Activated T-cell treated with anti-CD3 and anti-CD28 coated beads, Interleukin-2, amount 50 U/mL, for 24 hours (primary cell): ENCODE measurements at regions not wholly inside any gene's neighbourhood (a gene's known extent, or its start where the extent isn't known, plus 50 kb on each side); places are given as distances from the start of the nearest gene placed in this dataset.
"Not testable (repeated sequence)": the region's sequence is repeated elsewhere in the genome, so short reads cannot be mapped to it uniquely, and the experiment has no call there.

Experiments
- DNase-seq: peaks from one replicate; pipeline ENCODE4 v3.0.0-alpha.2; 2020
- H3K27ac Mint-ChIP-seq: 2 replicates; pipeline ENCODE4 v1.8.0; 2020; ENCODE audit warnings: mild to moderate bottlenecking, mixed read lengths
- H3K27me3 Mint-ChIP-seq: 2 replicates; pipeline ENCODE4 v1.8.0; 2020; ENCODE audit warnings: mixed read lengths
- H3K36me3 Mint-ChIP-seq: 2 replicates; pipeline ENCODE4 v1.8.0; 2020; ENCODE audit warnings: low read depth, mixed read lengths
- H3K4me1 Mint-ChIP-seq: 2 replicates; pipeline ENCODE4 v1.8.0; 2020; ENCODE audit warnings: low read depth, mixed read lengths
- H3K4me3 Mint-ChIP-seq: 2 replicates; pipeline ENCODE4 v1.8.0; 2020; ENCODE audit warnings: mild to moderate bottlenecking, moderate library complexity, mixed read lengths
- H3K9me3 Mint-ChIP-seq: 2 replicates; pipeline ENCODE4 v1.8.0; 2020; ENCODE audit warnings: mixed read lengths

DNA sequence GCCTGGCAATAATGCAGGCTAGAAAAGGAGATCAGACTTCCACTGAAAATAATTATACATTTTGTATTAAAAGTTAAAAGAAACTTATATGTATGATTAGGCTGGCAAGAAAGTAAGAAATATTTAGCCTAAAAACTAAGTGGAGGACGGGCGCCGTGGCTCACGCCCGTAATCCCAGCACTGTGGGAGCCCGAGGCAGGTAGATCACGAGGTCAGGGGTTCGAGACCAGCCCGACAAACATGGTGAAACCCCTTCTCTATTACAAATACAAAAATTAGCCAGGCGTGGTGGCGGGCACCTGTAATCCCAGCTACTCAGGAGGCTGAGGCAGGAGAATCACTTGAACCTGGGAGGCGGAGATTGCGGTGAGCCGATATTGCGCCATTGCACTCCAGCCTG lies 707.0 kb downstream of the C6orf118 start:
- H3K27ac Mint-ChIP-seq, H3K9me3 Mint-ChIP-seq, H3K4me1 Mint-ChIP-seq, DNase-seq, H3K27me3 Mint-ChIP-seq, H3K36me3 Mint-ChIP-seq, H3K4me3 Mint-ChIP-seq: not testable (repeated sequence)

DNA sequence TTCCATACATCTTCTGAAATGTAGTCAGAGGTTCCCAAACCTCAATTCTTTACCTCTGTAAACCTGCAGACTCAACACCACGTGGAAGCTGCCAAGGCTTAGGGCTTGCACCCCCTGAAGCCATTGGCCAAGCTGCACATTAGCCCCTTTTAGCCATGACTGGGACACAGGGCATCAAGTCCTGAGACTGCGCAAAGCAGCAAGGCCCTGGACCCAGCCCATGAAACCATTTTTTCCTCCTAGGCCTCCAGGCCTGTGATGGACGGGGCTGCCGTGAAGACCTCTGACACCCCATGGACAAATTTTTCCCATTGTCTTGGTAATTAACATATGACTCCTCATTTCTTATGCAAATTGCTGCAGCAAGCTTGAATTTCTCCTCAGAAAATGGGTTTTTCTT lies 727.8 kb downstream of the C6orf118 start:
- H3K9me3 Mint-ChIP-seq: peaks cover 13% of the 10 kb centered on the region
- no peak overlapping the region for H3K27ac Mint-ChIP-seq
- no peak for DNase-seq
- H3K36me3 Mint-ChIP-seq: no peaks in the 10 kb centered on the region
- H3K27me3 Mint-ChIP-seq: no peaks in the 10 kb centered on the region
- H3K4me1 Mint-ChIP-seq: no peaks in the 10 kb centered on the region
- no peak overlapping the region for H3K4me3 Mint-ChIP-seq

DNA sequence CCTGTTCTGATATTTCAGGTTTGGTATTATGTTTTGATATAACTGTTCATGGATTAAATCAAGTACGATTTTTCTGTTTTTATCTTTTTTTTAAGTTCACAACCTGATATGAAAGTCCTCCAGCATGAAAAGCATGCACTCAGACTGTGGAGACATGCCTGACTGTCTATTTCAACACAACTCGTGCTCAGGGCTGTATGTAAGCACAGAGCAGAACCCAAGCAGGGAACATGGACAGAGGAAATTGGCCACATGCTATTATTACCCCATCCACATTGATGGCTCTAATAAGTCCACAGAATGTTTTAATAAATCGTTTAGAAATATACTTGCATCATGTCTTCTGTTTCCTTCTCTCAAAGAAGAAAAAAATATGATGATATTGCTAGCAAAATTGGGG lies 730.4 kb downstream of the C6orf118 start:
- no peaks in the 10 kb centered on the region for H3K36me3 Mint-ChIP-seq
- DNase-seq: no peak
- H3K4me1 Mint-ChIP-seq: no peaks in the 10 kb centered on the region
- H3K27ac Mint-ChIP-seq: no peak overlapping the region
- no peak overlapping the region for H3K4me3 Mint-ChIP-seq
- H3K27me3 Mint-ChIP-seq: no peaks in the 10 kb centered on the region
- peaks cover 17% of the 10 kb centered on the region for H3K9me3 Mint-ChIP-seq

DNA sequence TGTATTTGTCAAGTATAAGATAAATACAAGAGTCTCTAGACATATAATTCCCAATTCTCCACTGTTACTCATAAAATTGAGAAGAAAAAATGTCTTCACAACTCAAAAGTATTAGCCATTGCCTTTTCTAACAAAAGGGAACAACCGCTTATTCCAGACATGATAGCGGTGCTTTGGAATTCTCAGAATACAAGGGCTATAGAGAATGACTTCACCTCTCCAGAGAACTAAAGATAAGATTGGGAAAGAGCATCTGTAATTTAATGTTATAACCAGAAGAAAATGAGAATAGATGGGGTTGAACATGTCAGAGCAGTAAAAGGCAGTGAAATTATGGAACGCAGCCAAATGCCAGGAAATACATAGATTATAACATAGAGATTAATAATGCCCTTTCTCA lies 730.8 kb downstream of the C6orf118 start:
- Mint-ChIP-seq H3K27me3 (no peaks in the 10 kb centered on the region), H3K4me3 (no peak overlapping the region), H3K36me3 (no peaks in the 10 kb centered on the region), H3K9me3 (peaks cover 21% of the 10 kb centered on the region), H3K4me1 (no peaks in the 10 kb centered on the region), H3K27ac (no peak overlapping the region)
- DNase-seq: no peak

DNA sequence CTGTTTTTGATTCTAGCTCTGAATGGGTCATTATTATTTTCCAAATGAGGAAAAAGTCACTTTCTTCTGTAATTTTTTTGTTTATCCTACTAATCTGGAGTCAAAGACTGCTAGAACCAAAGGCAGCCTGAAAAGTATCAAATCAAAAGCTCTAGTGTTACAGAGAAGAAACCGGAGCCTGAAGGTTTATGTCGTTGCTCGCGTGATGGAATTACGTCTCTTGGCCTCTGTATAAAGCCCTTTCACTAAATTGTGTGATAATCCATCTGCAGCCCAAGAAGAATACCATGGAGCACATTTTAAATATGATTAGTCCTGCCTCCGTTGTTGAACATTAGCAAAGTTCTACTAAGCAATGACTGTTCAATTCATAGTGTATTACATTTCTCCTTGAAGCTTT lies 738.6 kb downstream of the C6orf118 start:
- Mint-ChIP-seq H3K4me3 (no peak overlapping the region), H3K36me3 (no peaks in the 10 kb centered on the region), H3K27ac (no peak overlapping the region), H3K27me3 (no peaks in the 10 kb centered on the region), H3K9me3 (peaks cover 14% of the 10 kb centered on the region), H3K4me1 (no peaks in the 10 kb centered on the region)
- DNase-seq: no peak

DNA sequence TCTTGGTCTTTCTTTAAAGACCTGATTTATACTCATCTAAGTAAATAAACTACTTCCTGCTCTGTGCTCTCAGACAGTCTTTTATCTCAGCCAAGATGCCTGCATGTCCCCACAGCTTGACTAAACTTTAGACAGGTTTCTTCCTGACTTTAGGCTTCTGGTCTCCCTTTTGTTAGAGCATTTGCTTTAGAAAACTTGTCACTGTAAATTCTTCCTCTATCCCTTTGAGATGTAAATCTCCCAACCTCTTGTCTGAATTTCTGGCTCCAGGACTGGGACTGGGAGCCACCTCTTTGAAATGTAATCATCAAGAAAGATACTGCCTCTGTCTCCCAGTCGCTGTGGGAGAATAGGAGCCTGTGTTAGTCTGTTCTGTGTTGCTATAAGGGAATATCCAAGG lies 739.9 kb downstream of the C6orf118 start:
- H3K36me3 Mint-ChIP-seq: no peaks in the 10 kb centered on the region
- H3K27me3 Mint-ChIP-seq: no peaks in the 10 kb centered on the region
- H3K27ac Mint-ChIP-seq: no peak overlapping the region
- no peaks in the 10 kb centered on the region for H3K4me1 Mint-ChIP-seq
- no peak for DNase-seq
- peaks cover 10% of the 10 kb centered on the region for H3K9me3 Mint-ChIP-seq
- H3K4me3 Mint-ChIP-seq: no peak overlapping the region

DNA sequence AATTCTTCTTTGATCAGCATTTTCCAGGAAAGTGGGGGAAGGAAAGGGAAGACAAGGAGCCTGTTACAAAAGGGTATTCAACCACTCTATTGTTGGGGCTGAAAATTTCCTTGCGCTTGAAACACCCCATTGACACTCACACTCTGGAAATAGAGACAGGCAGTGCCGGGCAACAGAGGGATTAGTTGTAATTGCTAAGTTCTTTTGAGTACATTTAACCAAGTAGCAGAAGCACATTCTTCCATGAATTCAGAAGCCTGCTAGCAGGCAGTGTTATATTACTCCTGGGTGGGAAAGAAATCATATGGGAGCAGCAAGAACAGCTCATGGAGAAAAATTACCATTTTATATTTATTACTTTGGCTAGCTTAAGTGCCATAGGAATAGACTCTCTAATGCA lies 745.5 kb downstream of the C6orf118 start:
- no peak for DNase-seq
- Mint-ChIP-seq H3K9me3 (peaks cover 13% of the 10 kb centered on the region), H3K27ac (no peak overlapping the region), H3K4me1 (no peaks in the 10 kb centered on the region), H3K36me3 (no peaks in the 10 kb centered on the region), H3K27me3 (no peaks in the 10 kb centered on the region), H3K4me3 (no peak overlapping the region)

DNA sequence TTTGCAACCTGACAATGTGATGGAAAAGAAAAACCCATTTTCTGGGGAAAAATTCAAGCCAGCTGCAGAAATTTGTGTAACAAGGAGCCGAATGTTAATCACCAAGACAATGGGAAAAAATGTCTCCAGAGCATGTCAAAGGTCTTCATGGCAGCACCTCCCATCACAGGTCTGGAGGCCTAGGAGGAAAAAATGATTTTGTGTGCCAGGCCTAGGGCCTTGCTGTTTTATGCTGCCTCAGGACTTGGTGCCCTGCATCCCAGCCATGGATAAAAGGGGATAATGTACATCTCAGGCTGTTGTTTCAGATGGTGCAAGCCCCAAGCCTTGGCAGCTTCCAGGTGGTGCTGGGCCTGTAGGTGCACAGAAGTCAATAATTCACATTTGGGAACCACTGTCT lies 747.7 kb downstream of the C6orf118 start:
- no peak overlapping the region for H3K4me3 Mint-ChIP-seq
- H3K36me3 Mint-ChIP-seq: no peaks in the 10 kb centered on the region
- no peak overlapping the region for H3K27ac Mint-ChIP-seq
- no peaks in the 10 kb centered on the region for H3K4me1 Mint-ChIP-seq
- peaks cover 13% of the 10 kb centered on the region for H3K9me3 Mint-ChIP-seq
- no peak for DNase-seq
- H3K27me3 Mint-ChIP-seq: no peaks in the 10 kb centered on the region

DNA sequence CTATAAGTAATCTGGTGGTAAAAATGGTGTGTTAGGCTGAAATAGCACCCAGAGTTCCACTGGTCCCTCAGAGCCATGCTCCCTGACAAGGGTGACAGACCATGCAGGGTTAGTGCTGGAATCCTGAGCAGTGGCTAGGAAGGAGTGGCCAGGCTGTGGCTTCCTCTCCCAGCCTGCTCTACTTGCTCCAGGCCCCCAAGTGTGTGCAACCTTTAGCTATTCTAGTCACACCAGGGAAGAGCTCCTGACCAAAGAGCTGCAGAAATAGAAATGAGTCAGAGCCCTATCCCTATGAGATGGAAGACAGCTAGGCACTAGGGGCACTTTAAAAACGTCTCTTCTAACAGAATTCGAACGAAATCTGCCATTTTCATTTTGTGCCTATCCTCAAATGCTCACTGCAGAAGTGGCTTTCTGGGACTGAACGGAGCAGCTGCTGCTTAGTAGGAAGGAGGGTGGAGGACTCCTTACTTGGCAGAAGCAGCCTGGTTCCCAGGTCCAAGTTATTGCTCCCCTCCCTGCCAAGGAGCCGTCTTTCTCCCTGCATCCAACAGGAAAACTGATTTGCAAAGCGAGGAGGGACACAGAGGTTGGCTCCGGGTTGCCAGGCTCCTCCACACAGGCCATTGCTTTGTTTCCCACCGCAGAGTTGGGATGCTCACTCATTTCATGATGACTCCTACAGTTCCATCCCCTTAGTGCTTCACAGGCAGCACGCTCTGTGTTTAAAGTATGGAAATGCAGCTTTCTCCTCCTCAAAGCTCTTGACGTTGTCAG lies 754.5 kb downstream of the C6orf118 start:
- Mint-ChIP-seq H3K9me3 (peaks cover 8% of the 10 kb centered on the region), H3K4me1 (no peaks in the 10 kb centered on the region), H3K36me3 (no peaks in the 10 kb centered on the region), H3K27me3 (no peaks in the 10 kb centered on the region), H3K27ac (no peak overlapping the region), H3K4me3 (no peak overlapping the region)
- no peak for DNase-seq

DNA sequence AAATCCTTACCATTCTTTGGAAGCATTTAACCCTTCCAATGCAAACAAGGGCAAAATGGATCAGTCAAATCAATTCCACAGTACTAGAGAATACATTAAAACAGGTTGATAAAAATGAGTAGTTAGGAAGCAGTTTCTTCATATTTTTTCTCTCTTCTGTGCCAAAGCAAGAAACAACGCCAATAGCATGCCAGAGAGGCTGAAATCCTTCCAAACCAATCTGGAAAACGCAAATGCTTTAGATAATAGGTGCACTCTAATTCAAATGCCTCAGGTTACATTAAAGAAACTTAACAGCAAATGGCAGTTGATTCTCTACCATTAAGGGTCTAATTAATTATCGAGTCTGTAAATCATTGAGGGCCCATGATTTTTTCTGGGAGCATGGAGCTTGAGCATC lies 755.2 kb downstream of the C6orf118 start:
- Mint-ChIP-seq H3K27ac (no peak overlapping the region), H3K27me3 (no peaks in the 10 kb centered on the region), H3K9me3 (peaks cover 11% of the 10 kb centered on the region), H3K36me3 (no peaks in the 10 kb centered on the region), H3K4me1 (no peaks in the 10 kb centered on the region), H3K4me3 (no peak overlapping the region)
- DNase-seq: no peak

DNA sequence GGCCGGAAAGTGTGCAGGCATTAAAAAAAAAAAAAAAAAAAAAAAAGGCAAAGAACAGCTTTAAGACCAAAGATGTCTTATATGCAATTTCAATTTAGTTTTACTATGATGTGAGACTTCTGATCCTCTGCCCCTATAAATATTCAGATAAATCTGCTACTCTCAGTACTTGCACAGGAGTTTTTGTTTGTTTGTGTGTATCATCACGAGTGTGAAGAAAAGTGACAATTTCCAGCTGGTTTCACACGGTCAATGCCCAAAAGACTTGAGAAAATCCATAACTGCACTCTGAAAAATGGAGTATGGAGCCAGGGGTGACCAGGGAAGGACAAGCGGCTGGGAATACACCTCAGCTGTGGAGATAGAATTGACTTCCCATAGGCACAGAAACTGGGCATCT lies 757.7 kb downstream of the C6orf118 start:
- Mint-ChIP-seq H3K27ac (no peak overlapping the region), H3K9me3 (peaks cover 11% of the 10 kb centered on the region), H3K4me1 (no peaks in the 10 kb centered on the region), H3K36me3 (no peaks in the 10 kb centered on the region), H3K27me3 (no peaks in the 10 kb centered on the region), H3K4me3 (no peak overlapping the region)
- no peak for DNase-seq

DNA sequence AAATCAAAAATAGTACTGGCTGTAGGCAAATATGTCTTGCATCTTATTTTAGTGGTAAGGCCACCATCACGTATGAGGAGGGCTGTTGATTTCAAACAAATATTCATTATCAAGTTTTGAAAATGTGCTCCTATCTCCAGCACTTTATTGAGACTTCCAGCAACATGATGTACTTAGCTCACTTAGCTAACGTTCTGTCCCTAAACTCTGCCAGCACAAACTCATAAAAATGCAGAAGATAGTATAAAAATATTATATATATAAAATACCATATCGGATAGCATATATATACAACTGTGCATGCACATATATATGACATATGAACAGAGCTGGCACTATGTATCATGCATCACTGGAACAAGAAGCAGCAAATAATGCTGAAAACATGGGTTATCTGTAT lies 762.3 kb downstream of the C6orf118 start:
- no peaks in the 10 kb centered on the region for H3K27me3 Mint-ChIP-seq
- peaks cover 9% of the 10 kb centered on the region for H3K9me3 Mint-ChIP-seq
- H3K4me1 Mint-ChIP-seq: no peaks in the 10 kb centered on the region
- no peaks in the 10 kb centered on the region for H3K36me3 Mint-ChIP-seq
- H3K27ac Mint-ChIP-seq: no peak overlapping the region
- no peak for DNase-seq
- no peak overlapping the region for H3K4me3 Mint-ChIP-seq

DNA sequence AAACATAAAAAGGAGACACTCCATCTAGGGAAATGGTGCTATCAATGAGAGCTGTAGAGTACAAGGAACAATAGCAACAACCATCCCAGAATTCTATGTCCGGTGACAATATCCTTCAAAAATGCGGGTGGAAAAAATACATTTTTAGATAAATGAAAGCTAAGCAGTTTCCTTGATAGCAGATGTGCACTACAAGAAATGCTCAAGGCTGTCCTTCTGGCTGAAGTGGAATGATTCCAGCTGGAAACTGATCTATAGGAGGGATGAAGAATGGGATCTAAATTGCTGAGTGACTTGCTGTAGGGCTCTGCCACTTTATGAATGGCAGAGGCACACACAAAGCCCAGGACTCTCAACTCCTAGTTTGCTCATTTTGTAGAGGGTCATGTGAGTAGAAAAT lies 763.1 kb downstream of the C6orf118 start:
- H3K27me3 Mint-ChIP-seq: no peaks in the 10 kb centered on the region
- no peak for DNase-seq

DNA sequence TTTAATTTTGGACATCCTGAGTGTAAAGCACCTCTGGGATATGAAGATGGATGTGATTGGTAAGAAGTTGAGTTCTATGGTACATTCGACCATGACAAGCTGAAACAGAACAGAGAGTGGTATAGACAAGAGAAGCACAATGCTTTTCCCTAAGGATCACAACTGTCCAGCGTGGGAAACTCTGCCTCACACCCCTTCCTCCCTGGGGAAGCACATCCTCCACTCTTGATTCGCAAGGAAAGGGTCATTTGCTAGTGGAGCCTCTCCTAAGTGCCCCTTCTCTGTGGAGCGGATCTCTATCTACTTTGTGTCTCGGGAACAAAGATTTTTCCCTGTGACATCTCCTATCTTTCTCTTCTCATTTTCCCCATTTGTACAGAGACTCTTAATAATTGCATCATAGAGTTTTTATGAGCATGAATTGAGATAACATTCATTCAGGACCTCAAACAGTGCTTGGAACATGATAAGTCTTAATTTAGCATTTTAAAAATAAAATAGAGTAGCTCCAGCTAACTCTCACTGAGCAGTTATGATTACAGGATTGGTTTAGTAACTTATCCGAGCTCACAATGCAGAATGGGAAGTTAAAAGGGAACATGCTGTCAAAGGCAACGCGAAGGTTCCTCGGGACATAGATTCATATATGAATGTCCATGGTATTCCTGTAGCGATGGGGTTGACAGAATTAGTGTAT lies 775.2 kb downstream of the C6orf118 start:
- no peaks in the 10 kb centered on the region for H3K27me3 Mint-ChIP-seq

More for the DNA sequence above, 763.1 kb downstream of the C6orf118 start:
- Mint-ChIP-seq H3K9me3 (peaks cover 5% of the 10 kb centered on the region), H3K4me3 (no peak overlapping the region), H3K36me3 (no peaks in the 10 kb centered on the region), H3K4me1 (no peaks in the 10 kb centered on the region), H3K27ac (no peak overlapping the region)

DNA sequence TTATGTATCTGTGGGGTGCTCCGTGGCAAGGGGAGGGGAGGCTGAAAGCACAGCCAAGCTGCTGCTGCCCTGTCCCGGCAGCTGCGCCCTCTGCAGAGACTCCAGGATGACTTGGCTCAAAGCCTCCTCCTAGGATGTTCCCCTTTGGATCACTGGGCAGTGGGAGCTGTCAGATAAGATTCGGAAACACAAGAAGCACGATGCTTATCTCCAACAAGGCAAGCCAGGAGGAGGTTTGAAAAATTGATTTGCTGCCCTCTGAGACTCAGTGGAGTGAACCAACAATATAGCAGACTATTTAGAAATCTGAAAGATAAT lies 776.4 kb downstream of the C6orf118 start:
- Mint-ChIP-seq H3K36me3 (no peaks in the 10 kb centered on the region), H3K27me3 (no peaks in the 10 kb centered on the region), H3K4me3 (no peak overlapping the region), H3K4me1 (no peaks in the 10 kb centered on the region), H3K27ac (no peak overlapping the region), H3K9me3 (peaks cover 17% of the 10 kb centered on the region)
- no peak for DNase-seq

More for the DNA sequence above, 775.2 kb downstream of the C6orf118 start:
- Mint-ChIP-seq H3K9me3 (peaks cover 22% of the 10 kb centered on the region), H3K4me3 (no peak overlapping the region), H3K27ac (no peak overlapping the region), H3K36me3 (no peaks in the 10 kb centered on the region), H3K4me1 (no peaks in the 10 kb centered on the region)
- no peak for DNase-seq
